K562 (cell line): ENCODE measurements at regions not wholly inside any gene's neighbourhood (a gene's known extent, or its start where the extent isn't known, plus 50 kb on each side); places are given as distances from the start of the nearest gene placed in this dataset.

Source experiments
- HMGXB4 ChIP-seq: sonication (generic); formaldehyde crosslinking; IDR thresholded peaks from 2 replicates; pipeline ENCODE4 v1.8.1; 2023; ENCODE audit warnings: mild to moderate bottlenecking, missing genetic modification reagents
- L3MBTL2 ChIP-seq: fragments of 450-650 bp; IDR thresholded peaks from 2 replicates; pipeline ENCODE4 v1.6.1; 2016; ENCODE audit warnings: mild to moderate bottlenecking, moderate library complexity
- NFIX ChIP-seq: fragments of 250-450 bp; sonication (Bioruptor Pico); IDR thresholded peaks from 2 replicates; pipeline ENCODE4 v1.4.0; 2020; ENCODE audit warnings: low read depth, mild to moderate bottlenecking, moderate library complexity
- PCBP2 ChIP-seq: fragments of 200-400 bp; formaldehyde crosslinking; IDR thresholded peaks from 2 replicates; pipeline ENCODE4 v1.6.1; 2018; ENCODE audit warnings: low read length, low read depth, mild to moderate bottlenecking, moderate library complexity; ENCODE audit not compliant: poor library complexity, severe bottlenecking
- RBFOX2 ChIP-seq: fragments of 200-400 bp; formaldehyde crosslinking; IDR thresholded peaks from 2 replicates; pipeline ENCODE4 v1.6.1; 2017; ENCODE audit warnings: low read depth, mild to moderate bottlenecking, low read length, moderate library complexity
- RNF219 ChIP-seq: fragments of 250-450 bp; sonication (Bioruptor Pico); IDR thresholded peaks from 2 replicates; pipeline ENCODE4 v1.5.0; 2022; ENCODE audit warnings: mild to moderate bottlenecking
- SIN3A ChIP-seq, 2 experiments: fragments of 150-350 bp in 1 of 2; IDR thresholded peaks; 2 replicates each; pipeline ENCODE4 v1.6.1; 2011 to 2016; ENCODE audit warnings: borderline replicate concordance in 2 of 2, low read depth in 2 of 2, low read length in 2 of 2, mild to moderate bottlenecking in 2 of 2, moderate library complexity in 2 of 2; ENCODE audit not compliant: control insufficient read depth in 1 of 2
- SP1 ChIP-seq: sonication (generic); formaldehyde crosslinking; IDR thresholded peaks from 2 replicates; pipeline ENCODE4 v1.8.1; 2022; ENCODE audit warnings: mild to moderate bottlenecking, missing genetic modification reagents
- TAF15 ChIP-seq: fragments of 200-400 bp; formaldehyde crosslinking; IDR thresholded peaks from 2 replicates; pipeline ENCODE4 v1.6.1; 2017; ENCODE audit warnings: mild to moderate bottlenecking, low read depth, low read length, moderate library complexity
- ZBTB9 ChIP-seq: fragments of 450-650 bp; formaldehyde crosslinking; IDR thresholded peaks from 2 replicates; pipeline ENCODE4 v1.4.0; 2020; ENCODE audit warnings: mild to moderate bottlenecking, moderate library complexity
- ZFPM2 ChIP-seq: fragments of 250-450 bp; sonication (Bioruptor Pico); IDR thresholded peaks from 2 replicates; pipeline ENCODE4 v1.5.1; 2022; ENCODE audit warnings: mild to moderate bottlenecking
- ZNF41 ChIP-seq: fragments of 250-450 bp; sonication (Bioruptor Pico); conservative IDR thresholded peaks from 2 replicates; pipeline ENCODE4 v1.4.0; 2020; ENCODE audit warnings: mild to moderate bottlenecking
- ZNF561 ChIP-seq: fragments of 450-650 bp; formaldehyde crosslinking; conservative IDR thresholded peaks from 2 replicates; pipeline ENCODE4 v1.4.0; 2020; ENCODE audit warnings: mild to moderate bottlenecking, moderate library complexity
- ZNF584 ChIP-seq: fragments of 200-800 bp; sonication (Bioruptor generic); IDR thresholded peaks from 2 replicates; pipeline ENCODE4 v1.6.1; 2016; ENCODE audit warnings: low read depth, mild to moderate bottlenecking, missing genetic modification characterization, missing compliant biosample characterization

- TF ChIP-seq ZBTB9 (CRISPR knock-in tag) (0 out of 2 replicates have a peak, but pooled peaks have one; percentile 51), ZNF41 (CRISPR knock-in tag) (no peak), RBFOX2 (peak; percentile 63), SIN3A (IDR thresholded peaks at IDR 0.05; ENCODE audit: borderline replicate concordance in 2 of 2, control insufficient read depth in 1 of 2, low read depth in 2 of 2, low read length in 2 of 2) (no peak), ZNF584 (CRISPR knock-in tag) (no peak), ZFPM2 (CRISPR knock-in tag) (no peak), ZNF561 (CRISPR knock-in tag) (no peak), RNF219 (CRISPR knock-in tag) (no peak), HMGXB4 (CRISPR knock-in tag) (0 out of 2 replicates have a peak, but pooled peaks have one; percentile 40), NFIX (CRISPR knock-in tag) (no peak), PCBP2 (no peak), L3MBTL2 (peak; percentile 32; the same call in 1 of the 2 replicates), SP1 (peak; percentile 67), TAF15 (no peak)
These were observed 111.1 kb downstream of the NAV1 start (continued) for GRCh38 chr1:201649761-201650622.
